SKM-1 (cell line): ENCODE measurements at regions not wholly inside any gene's neighbourhood (a gene's known extent, or its start where the extent isn't known, plus 50 kb on each side); places are given as distances from the start of the nearest gene placed in this dataset.
"Not testable (repeated sequence)": the region's sequence is repeated elsewhere in the genome, so short reads cannot be mapped to it uniquely, and the experiment has no call there.

Experiments
- DNase-seq: peaks from one replicate; lab custom pipeline; 2025; ENCODE audit not compliant: unreplicated experiment; lab: John Stamatoyannopoulos, UW

GRCh38 chr5:154626876-154627557, 128.2 kb upstream of the LARP1 start:
- no peak for DNase-seq

- DNase-seq, result no peak
These were observed 130.1 kb upstream of the LARP1 start for GRCh38 chr5:154625031-154625430.

DNA sequence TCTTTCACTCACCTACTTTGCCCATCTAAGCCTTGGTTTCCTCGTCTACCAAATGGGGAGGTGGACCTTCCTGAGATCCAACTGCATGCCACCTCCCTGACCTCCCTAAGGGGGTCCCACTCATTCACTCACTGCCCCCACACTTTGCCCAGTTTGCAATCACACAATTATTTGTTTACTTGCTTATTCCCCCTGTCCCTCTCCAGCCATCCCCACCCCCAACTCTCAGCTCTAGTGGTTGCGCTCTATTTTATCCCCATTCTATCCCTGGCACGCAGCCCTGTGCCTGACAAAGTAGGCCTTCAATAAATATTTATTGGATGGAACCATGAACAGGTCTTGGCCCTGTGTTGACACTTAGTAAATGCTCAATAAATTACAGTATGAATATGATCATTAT, 130.8 kb upstream of the LARP1 start:
- DNase-seq, result no peak

GRCh38 chr5:154620411-154620810, 134.8 kb upstream of the LARP1 start:
- DNase-seq, result peak; percentile 51

DNA sequence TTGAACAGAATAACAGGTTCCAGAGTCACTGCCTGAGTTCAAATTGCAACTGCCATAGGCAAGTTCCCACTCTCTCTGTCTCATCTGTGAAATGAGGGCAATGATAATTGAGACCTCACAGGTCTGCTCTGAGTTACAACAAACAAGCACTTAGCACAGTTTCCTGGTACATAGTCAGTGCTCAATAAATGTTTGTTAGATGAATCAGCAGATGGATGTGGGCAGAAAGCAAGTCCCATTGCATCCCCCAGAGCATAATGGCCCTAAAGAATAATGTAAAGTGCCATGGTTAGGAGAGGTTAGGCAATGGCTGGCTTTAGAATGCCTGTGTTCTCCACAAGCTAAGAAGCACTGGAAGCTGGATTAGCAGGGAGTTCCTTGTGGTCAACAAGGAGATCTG, 136.5 kb upstream of the LARP1 start:
- no peak for DNase-seq

GRCh38 chr5:154614595-154614994, 136.6 kb upstream of the HAND1 start:
- DNase-seq, result no peak

- DNase-seq, result no peak
These were observed 136.1 kb upstream of the HAND1 start for GRCh38 chr5:154614125-154614524.

DNA sequence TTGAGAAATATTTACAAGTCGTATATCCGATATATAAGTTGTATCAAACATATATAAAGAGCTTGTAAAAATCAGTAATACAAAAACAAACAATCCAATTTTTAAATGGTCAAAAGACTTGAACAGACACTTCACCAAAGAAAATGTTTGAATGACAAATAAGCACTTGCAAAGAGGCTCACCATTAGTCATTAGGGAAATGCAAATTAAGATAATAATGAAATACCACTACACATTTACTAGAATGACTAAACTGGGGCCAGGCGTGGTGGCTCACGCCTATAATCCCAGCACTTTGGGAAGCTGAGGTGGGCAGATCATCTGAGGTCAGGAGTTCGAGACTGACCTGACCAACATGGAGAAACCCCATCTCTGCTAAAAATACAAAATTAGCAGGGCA, 134.6 kb upstream of the HAND1 start:
- no peak for DNase-seq

DNA sequence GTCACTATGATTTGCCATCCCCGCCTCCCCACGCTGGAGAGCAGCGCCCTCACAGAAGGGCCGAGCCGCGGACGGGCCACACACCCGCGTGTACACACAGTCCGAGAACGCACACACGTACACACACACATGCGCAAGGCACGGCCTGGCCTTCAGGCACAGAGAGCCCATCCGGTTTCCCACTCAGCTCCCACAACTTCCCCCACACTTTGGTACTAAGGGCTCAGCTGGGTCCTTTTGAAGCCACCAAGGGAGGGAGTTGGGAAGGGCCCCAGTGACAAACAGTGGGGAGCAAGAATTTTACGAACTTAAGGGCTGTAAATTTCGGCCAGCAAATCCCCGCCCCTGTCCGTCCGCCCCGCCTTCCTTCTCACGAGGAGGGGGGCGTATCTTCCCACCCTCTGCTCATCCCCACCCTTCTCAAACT, 133.3 kb upstream of the HAND1 start:
- DNase-seq, result no peak

- peak; percentile 61 for DNase-seq
These were observed 132.5 kb upstream of the HAND1 start for GRCh38 chr5:154610321-154611154.

- no peak for DNase-seq
These were observed 131.2 kb upstream of the HAND1 start for GRCh38 chr5:154609251-154609650.

DNA sequence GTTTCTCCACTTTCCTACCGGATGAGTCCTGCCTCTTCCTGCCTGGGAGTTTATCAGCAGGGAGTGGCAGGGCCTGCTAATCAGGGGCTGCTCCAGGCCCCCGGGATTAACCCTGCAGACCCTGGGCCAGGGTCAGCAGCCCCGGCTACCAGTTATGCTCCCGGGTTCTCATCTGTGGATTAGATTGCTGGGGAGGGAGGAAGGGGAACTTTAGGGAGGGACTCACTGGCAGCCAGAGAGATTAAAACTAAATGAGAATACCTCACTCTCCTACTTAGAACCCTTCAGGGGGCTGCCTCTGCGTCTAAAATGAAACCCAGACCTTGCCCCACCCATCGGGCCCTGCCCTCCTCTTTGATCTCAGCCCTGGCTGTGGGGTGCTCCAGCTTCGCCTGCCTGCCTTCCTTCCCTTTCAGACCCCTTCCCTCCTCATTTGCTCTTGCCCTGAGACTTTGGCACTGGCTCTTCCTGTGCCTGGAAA, 130.5 kb upstream of the HAND1 start:
- no peak for DNase-seq

DNA sequence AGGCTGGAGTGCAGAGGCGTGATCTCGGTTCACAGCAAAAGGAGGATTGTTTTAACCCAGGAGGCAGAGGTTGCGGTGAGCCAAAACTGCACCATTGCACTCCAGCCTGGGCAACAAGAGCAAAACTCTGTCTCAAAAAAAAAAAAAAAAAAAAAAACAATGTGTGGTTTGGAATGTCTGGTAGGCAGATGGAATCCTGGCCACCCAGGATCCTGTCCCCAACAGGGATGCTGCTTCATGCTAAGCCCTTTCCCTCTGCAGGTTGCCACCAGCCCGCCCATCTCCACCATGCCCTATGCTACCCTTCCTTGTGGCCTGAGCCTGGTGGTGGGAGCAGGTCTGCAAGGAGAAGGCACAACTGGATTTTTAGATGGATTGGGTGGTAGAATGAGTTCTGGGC, 129.7 kb upstream of the HAND1 start:
- no peak for DNase-seq

DNA sequence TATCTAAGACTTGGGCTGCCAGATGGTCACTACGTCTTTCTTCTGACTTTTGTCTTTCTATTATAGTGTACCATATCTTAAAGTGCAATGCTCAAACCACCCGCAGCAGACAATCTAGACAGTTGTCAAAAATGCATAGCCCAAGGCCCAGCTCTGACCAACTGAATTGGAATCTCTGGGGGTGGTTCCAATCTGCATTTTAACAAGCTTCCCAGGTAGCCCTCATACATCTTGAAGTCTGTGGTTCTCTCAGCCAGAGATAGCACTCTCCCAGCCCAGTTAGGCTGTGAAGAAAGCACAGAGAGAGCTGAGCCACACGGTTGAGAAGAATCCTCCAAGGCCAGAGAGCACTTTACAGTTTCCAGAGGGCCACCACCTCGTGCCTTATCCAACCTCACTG, 128.2 kb upstream of the HAND1 start:
- DNase-seq, result no peak

- no peak for DNase-seq
These were observed 126.1 kb upstream of the HAND1 start for GRCh38 chr5:154603953-154604679.

GRCh38 chr5:154603485-154603884, 125.5 kb upstream of the HAND1 start:
- DNase-seq, result no peak

- no peak for DNase-seq
These were observed 125.0 kb upstream of the HAND1 start for GRCh38 chr5:154603011-154603410.

DNA sequence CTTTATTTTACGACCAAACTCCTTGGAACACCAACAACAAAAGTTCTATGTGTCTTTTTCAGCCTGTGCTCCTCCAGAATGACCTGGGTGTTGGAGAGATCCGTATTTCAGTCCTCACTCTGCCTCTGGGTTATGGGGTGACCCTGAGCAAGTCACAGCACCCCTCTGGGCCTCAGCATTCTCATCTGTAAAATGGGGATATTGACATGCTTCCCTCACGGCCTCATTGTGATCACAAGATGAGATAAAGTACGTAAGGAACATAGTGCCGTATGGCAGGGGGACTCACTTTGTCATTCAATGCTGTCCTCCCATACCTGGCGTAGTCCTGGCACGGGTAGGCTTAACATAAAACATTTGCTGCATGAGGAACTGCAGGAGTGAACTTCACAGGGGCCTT, 123.0 kb upstream of the HAND1 start:
- DNase-seq, result no peak

DNA sequence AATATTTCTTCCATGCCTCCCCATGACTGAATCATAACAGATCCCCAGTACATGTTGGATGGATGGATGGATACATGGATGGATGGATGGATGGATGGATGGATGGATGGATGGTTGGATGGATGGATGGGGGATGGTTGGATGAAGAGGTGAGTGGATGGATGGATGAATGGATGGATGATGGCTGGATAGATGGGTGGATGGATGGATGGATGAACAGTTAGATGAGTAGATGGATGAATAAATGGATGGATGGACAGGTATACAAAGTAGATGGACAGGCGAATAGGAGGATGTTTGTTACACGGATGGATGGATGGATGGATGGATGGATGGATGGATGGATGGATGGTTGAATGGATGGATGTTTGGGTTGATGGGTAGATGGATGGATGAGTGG, 120.0 kb upstream of the HAND1 start:
- no peak for DNase-seq

GRCh38 chr5:154596844-154597243, 118.8 kb upstream of the HAND1 start:
- not testable (repeated sequence) for DNase-seq

- no peak for DNase-seq
These were observed 117.6 kb upstream of the HAND1 start for GRCh38 chr5:154595662-154596061.

DNA sequence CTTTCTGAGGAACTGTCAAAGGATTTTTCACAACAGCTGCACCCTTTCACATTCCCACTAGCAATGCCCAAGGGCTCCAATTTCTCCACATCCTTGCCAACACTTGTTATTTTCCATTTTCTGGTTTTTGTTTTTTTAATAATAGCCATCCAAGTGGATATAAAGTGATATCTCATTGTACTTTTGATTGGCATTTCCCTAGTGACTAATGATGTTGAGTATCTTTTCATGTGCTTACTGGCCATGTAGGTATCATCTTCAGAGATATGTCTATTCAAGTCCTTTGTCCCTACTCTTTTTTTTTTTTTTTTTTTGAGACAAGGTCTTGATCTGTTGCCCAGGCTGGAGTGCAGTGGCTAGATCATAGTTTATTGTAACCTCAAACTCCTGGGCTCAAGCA, 115.8 kb upstream of the HAND1 start:
- no peak for DNase-seq
